GM12878 (cell line): ENCODE measurements at regions not wholly inside any gene's neighbourhood (a gene's known extent, or its start where the extent isn't known, plus 50 kb on each side); places are given as distances from the start of the nearest gene placed in this dataset.

Experiments used
- ATAC-seq: fragments of 200-7000 bp; cut with Tn5 transposase; 3 replicates; pipeline ENCODE4 v1.9.1; 2020; ENCODE audit warnings: mild to moderate bottlenecking, moderate library complexity
- BruUV-seq: library from RNA; stranded (reverse); fragments of 400-500 nt; replicated peaks from 2 replicates; lab custom pipeline; 2021; lab: Mats Ljungman, UMichigan
- CTCF ChIA-PET: fragments of 300-600 bp; sonication (Branson Sonifier 250); formaldehyde crosslinking; extraction: SDS; loops from one replicate; lab custom pipeline; 2021; ENCODE audit warnings: inconsistent platforms; lab: Yijun Ruan, JAX
- POLR2A ChIA-PET: fragments of 350-600 bp; formaldehyde crosslinking; extraction: SDS; loops from one replicate; lab custom pipeline; 2021; ENCODE audit warnings: inconsistent platforms; lab: Charles Lee
- RAD21 ChIA-PET: fragments of 300-600 bp; sonication (Branson Sonifier 250); formaldehyde crosslinking; loops from one replicate; lab custom pipeline; 2023; ENCODE audit warnings: antibody characterized with exemption; ENCODE audit not compliant: unreplicated experiment; lab: Charles Lee
- SMC1A ChIA-PET: fragments of 300-600 bp; sonication (Branson Sonifier 250); formaldehyde crosslinking; loops from one replicate; lab custom pipeline; 2023; ENCODE audit not compliant: unreplicated experiment, uncharacterized antibody; lab: Charles Lee
- DNase-seq: peaks from one replicate; pipeline ENCODE4 v3.0.0-alpha.2; 2011; ENCODE audit warnings: low read depth, low spot score
- FAIRE-seq: peaks from 3 replicates; lab custom pipeline; 2011; peaks lifted over from hg19 to GRCh38; lab: Jason Lieb, UNC
- H2AFZ ChIP-seq: 2 replicates; pipeline ENCODE4 v1.6.0; 2011; ENCODE audit warnings: low read depth, low read length, control low read depth; ENCODE audit not compliant: control insufficient read depth
- H3K27ac ChIP-seq: 2 replicates; pipeline ENCODE4 v1.5.1; 2011; ENCODE audit warnings: control low read depth; ENCODE audit not compliant: control insufficient read depth, insufficient read depth
- H3K27me3 ChIP-seq, 2 experiments: replicated peaks in 1 of 2; 2 replicates each; pipeline versions ENCODE4 v1.6.0 to v1.6.1; 2011; ENCODE audit warnings: low read length in 1 of 2; ENCODE audit not compliant: control insufficient read depth in 2 of 2, insufficient read depth in 2 of 2
- H3K36me3 ChIP-seq, 2 experiments: 2 replicates each; pipeline ENCODE4 v1.5.1; 2011; ENCODE audit warnings: low read length in 1 of 2; ENCODE audit not compliant: control insufficient read depth in 2 of 2, insufficient read depth in 2 of 2
- H3K4me1 ChIP-seq: 2 replicates; pipeline ENCODE4 v1.6.1; 2011; ENCODE audit warnings: mild to moderate bottlenecking, low read length, moderate library complexity, mixed read lengths; ENCODE audit not compliant: control insufficient read depth, insufficient read depth
- H3K4me2 ChIP-seq: 2 replicates; pipeline ENCODE4 v1.6.0; 2011; ENCODE audit warnings: control low read depth; ENCODE audit not compliant: control insufficient read depth, insufficient read depth
- H3K4me3 ChIP-seq: fragments of 200-600 bp; sonication (generic); 2 replicates; pipeline ENCODE4 v1.5.1; 2016
- H3K79me2 ChIP-seq: 2 replicates; pipeline ENCODE4 v1.6.0; 2011; ENCODE audit warnings: low read length; ENCODE audit not compliant: control insufficient read depth, insufficient read depth
- H3K9ac ChIP-seq: 2 replicates; pipeline ENCODE4 v1.8.0; 2011; ENCODE audit warnings: low read length, control low read depth, mixed read lengths; ENCODE audit not compliant: control insufficient read depth, insufficient read depth
- H3K9me3 ChIP-seq: replicated peaks from 3 replicates; pipeline ENCODE4 v1.5.1; 2011; ENCODE audit warnings: mild to moderate bottlenecking, low read length; ENCODE audit not compliant: control insufficient read depth, insufficient read depth
- H4K20me1 ChIP-seq: 2 replicates; pipeline ENCODE4 v1.6.0; 2011; ENCODE audit not compliant: control insufficient read depth, insufficient read depth
- BMI1 ChIP-seq: fragments of 450-650 bp; IDR thresholded peaks from 2 replicates; pipeline ENCODE4 v1.6.1; 2016; ENCODE audit warnings: mild to moderate bottlenecking, moderate library complexity, borderline replicate concordance
- CTCF ChIP-seq, 3 experiments: IDR thresholded peaks in 2 of 3; conservative IDR thresholded peaks in 1 of 3; 2 replicates each; pipeline ENCODE4 v1.5.1; 2011; ENCODE audit warnings: low read depth in 3 of 3, low read length in 3 of 3, mild to moderate bottlenecking in 3 of 3, control low read depth in 2 of 3, moderate library complexity in 2 of 3, inconsistent platforms in 1 of 3, mixed read lengths in 1 of 3; ENCODE audit not compliant: control insufficient read depth in 2 of 3, insufficient read depth in 1 of 3; ENCODE audit errors: extremely low read depth in 1 of 3
- KDM1A ChIP-seq: fragments of 200-600 bp; sonication (generic); IDR thresholded peaks from 2 replicates; pipeline ENCODE4 v1.6.1; 2016; ENCODE audit warnings: borderline replicate concordance
- RELA ChIP-seq: fragments of 450-650 bp; IDR thresholded peaks from 2 replicates; pipeline ENCODE4 v1.8.0; 2014; ENCODE audit warnings: borderline replicate concordance; ENCODE audit not compliant: partially characterized antibody
- SIX5 ChIP-seq: IDR thresholded peaks from 2 replicates; pipeline ENCODE4 v1.6.1; 2011; ENCODE audit warnings: mild to moderate bottlenecking, low read depth, low read length, moderate library complexity; ENCODE audit not compliant: severe bottlenecking
- SMAD1 ChIP-seq: fragments of 450-650 bp; IDR thresholded peaks from 2 replicates; pipeline ENCODE4 v1.6.1; 2018; ENCODE audit warnings: mild to moderate bottlenecking, low read depth; ENCODE audit not compliant: partially characterized antibody
- SREBF1 ChIP-seq: IDR thresholded peaks from 2 replicates; pipeline ENCODE4 v1.6.1; 2012; ENCODE audit warnings: mild to moderate bottlenecking, low read length
- SREBF2 ChIP-seq: IDR thresholded peaks from 2 replicates; pipeline ENCODE4 v1.6.1; 2012; ENCODE audit warnings: mild to moderate bottlenecking, low read length
- SUPT20H ChIP-seq: IDR thresholded peaks from 2 replicates; pipeline ENCODE4 v1.6.1; 2011; ENCODE audit warnings: low read depth, mild to moderate bottlenecking, low read length, moderate library complexity, borderline replicate concordance; ENCODE audit not compliant: control insufficient read depth
- ZBED1 ChIP-seq: IDR thresholded peaks from 2 replicates; pipeline ENCODE4 v1.6.1; 2016; ENCODE audit warnings: borderline replicate concordance
- ZNF274 ChIP-seq: IDR thresholded peaks from one replicate; pipeline ENCODE4 v1.8.0; 2011; ENCODE audit not compliant: insufficient read length, insufficient read depth
- ZNF592 ChIP-seq: fragments of 450-650 bp; IDR thresholded peaks from 2 replicates; pipeline ENCODE4 v1.6.1; 2017; ENCODE audit warnings: mild to moderate bottlenecking, moderate library complexity
- WGBS: methylation state at CpG from one replicate; pipeline ENCODE4 v1.1.6; 2016; ENCODE audit warnings: low lambda C conversion rate; ENCODE audit not compliant: insufficient replicate concordance, insufficient coverage; ENCODE audit errors: missing lambda C conversion rate; 5-methylcytosine and 5-hydroxymethylcytosine counted together
- in situ Hi-C: fragments of 300-500 bp; cut with MboI; formaldehyde crosslinking; loops from 9 replicates; pipeline ENCODE4 v1.14.3; 2018; ENCODE audit warnings: mixed read lengths
- intact Hi-C: fragments of 100-400 bp; cut with micrococcal nuclease; formaldehyde crosslinking; loops from one replicate; pipeline ENCODE4 v1.14.2; 2022; ENCODE audit not compliant: unreplicated experiment

- Histone ChIP-seq H3K9me3 (no peaks in the 10 kb centered on the region), H3K4me2 (no peak overlapping the region), H4K20me1 (no peaks in the 10 kb centered on the region), H3K4me3 (no peak overlapping the region), H3K4me1 (no peaks in the 10 kb centered on the region), H3K9ac (no peak overlapping the region), H3K79me2 (no peaks in the 10 kb centered on the region), H2AFZ (no peak overlapping the region), H3K27ac (no peak overlapping the region), H3K27me3 (no peaks in the 10 kb centered on the region), H3K36me3 (no peaks in the 10 kb centered on the region)
- TF ChIP-seq SMAD1 (no peak), CTCF (IDR thresholded peaks at IDR 0.05 in 2 of 3, conservative IDR thresholded peaks at IDR 0.05 in 1 of 3; ENCODE audit: control insufficient read depth in 2 of 3, extremely low read depth in 1 of 3, insufficient read depth in 1 of 3, low read depth in 3 of 3, low read length in 3 of 3) (no peak), SUPT20H (no peak), ZBED1 (no peak), BMI1 (no peak), SREBF1 (no peak)
- ChIA-PET RAD21 (no interaction called here), POLR2A (no interaction called here), CTCF (no interaction called here), SMC1A (interaction anchor here (0.6 kb wide), 1 partner anchor 73 kb away, joined by 3 read pairs; no protein-coding TSS in a partner anchor)
- no peak for FAIRE-seq
- in situ Hi-C loops = no loop called here
- intact Hi-C loops = no loop called here
- no TSS peak for BruUV-seq
- ATAC-seq = no peak
- DNase-seq = no peak
These were observed 450.0 kb downstream of the SPRY1 start for GRCh38 chr4:123846561-123846960.

- H3K79me2 ChIP-seq = no peaks in the 10 kb centered on the region
- no peak for FAIRE-seq
- no peaks in the 10 kb centered on the region for H3K27me3 ChIP-seq
- H3K4me1 ChIP-seq = no peaks in the 10 kb centered on the region
- in situ Hi-C loops (no loop called here), intact Hi-C loops (no loop called here)
- CTCF ChIA-PET = no interaction called here
- RAD21 ChIA-PET = no interaction called here
- no TSS peak for BruUV-seq
- SMC1A ChIA-PET = no interaction called here
- H2AFZ ChIP-seq = no peak overlapping the region
- no peaks in the 10 kb centered on the region for H3K9me3 ChIP-seq
- H3K36me3 ChIP-seq = no peaks in the 10 kb centered on the region
- H3K4me2 ChIP-seq = no peak overlapping the region
- POLR2A ChIA-PET = no interaction called here
- 0% methylated on average over 1 of the region's 1 CpG for WGBS
- no peak overlapping the region for H3K9ac ChIP-seq
- no peak for DNase-seq
- no peak overlapping the region for H3K27ac ChIP-seq
- no peaks in the 10 kb centered on the region for H4K20me1 ChIP-seq
- ATAC-seq = no peak
- H3K4me3 ChIP-seq = no peak overlapping the region
- TF ChIP-seq ZNF592 (no peak), SIX5 (no peak), RELA (no peak), SREBF1 (no peak), KDM1A (no peak), SREBF2 (no peak), ZNF274 (no peak)
These were observed 452.0 kb downstream of the SPRY1 start for GRCh38 chr4:123848606-123849005.
